GM23338 (cell line): ENCODE measurements at regions not wholly inside any gene's neighbourhood (a gene's known extent, or its start where the extent isn't known, plus 50 kb on each side); places are given as distances from the start of the nearest gene placed in this dataset.
A peak's percentile ranks its signal among the peaks of the same experiment; 100 is the strongest.

ENCODE experiments used
- ATAC-seq: fragments of 200-7000 bp; cut with Tn5 transposase; 3 replicates; pipeline ENCODE4 v1.9.1; 2020
- DNase-seq: peaks from one replicate; pipeline ENCODE4 v3.0.0-alpha.2; 2015; ENCODE audit warnings: low spot score
- H2AFZ ChIP-seq: fragments of 200-600 bp; sonication (generic); 2 replicates; pipeline ENCODE4 v1.8.0; 2016; ENCODE audit warnings: antibody characterized with exemption, mild to moderate bottlenecking, moderate library complexity
- H3F3A ChIP-seq: fragments of 200-600 bp; sonication (generic); replicated peaks from 2 replicates; pipeline ENCODE4 v1.8.0; 2017; ENCODE audit warnings: antibody characterized with exemption, mixed run types, low read depth
- H3K27ac ChIP-seq: fragments of 200-600 bp; sonication (generic); 2 replicates; pipeline ENCODE4 v1.6.1; 2016; ENCODE audit warnings: low read depth
- H3K27me3 ChIP-seq: fragments of 200-600 bp; sonication (generic); 2 replicates; pipeline ENCODE4 v1.8.0; 2016; ENCODE audit warnings: mild to moderate bottlenecking, mixed run types, moderate library complexity; ENCODE audit not compliant: insufficient read depth
- H3K36me3 ChIP-seq: fragments of 200-600 bp; sonication (generic); 2 replicates; pipeline ENCODE4 v1.8.0; 2016; ENCODE audit warnings: mild to moderate bottlenecking; ENCODE audit not compliant: insufficient read depth
- H3K4me1 ChIP-seq: fragments of 200-600 bp; sonication (generic); 2 replicates; pipeline ENCODE4 v1.8.0; 2016; ENCODE audit warnings: mild to moderate bottlenecking, moderate library complexity; ENCODE audit not compliant: insufficient read depth
- H3K4me2 ChIP-seq: fragments of 200-600 bp; sonication (generic); 2 replicates; pipeline ENCODE4 v1.7.1; 2017; ENCODE audit warnings: mixed run types
- H3K4me3 ChIP-seq: fragments of 200-600 bp; sonication (generic); 2 replicates; pipeline ENCODE4 v1.6.1; 2016; ENCODE audit warnings: mixed run types
- H3K79me2 ChIP-seq: fragments of 200-600 bp; sonication (generic); replicated peaks from 2 replicates; pipeline ENCODE4 v1.8.0; 2017; ENCODE audit warnings: mild to moderate bottlenecking; ENCODE audit not compliant: insufficient read depth
- H3K9me2 ChIP-seq: fragments of 200-600 bp; sonication (generic); 2 replicates; pipeline ENCODE4 v1.8.0; 2017; ENCODE audit not compliant: insufficient read depth
- H4K20me1 ChIP-seq: fragments of 200-600 bp; sonication (generic); replicated peaks from 2 replicates; pipeline ENCODE4 v1.8.0; 2017; ENCODE audit warnings: mild to moderate bottlenecking; ENCODE audit not compliant: insufficient read depth
- H3K27ac Mint-ChIP-seq: 2 replicates; pipeline ENCODE4 v1.8.0; 2020; ENCODE audit warnings: inconsistent platforms, mild to moderate bottlenecking, moderate library complexity, mixed read lengths
- H3K27me3 Mint-ChIP-seq: 3 replicates; pipeline ENCODE4 v1.8.0; 2022; ENCODE audit warnings: low read depth, mild to moderate bottlenecking, moderate library complexity, mixed read lengths, inconsistent platforms; ENCODE audit not compliant: insufficient read depth, poor library complexity
- H3K36me3 Mint-ChIP-seq: 3 replicates; pipeline ENCODE4 v1.8.0; 2021; ENCODE audit warnings: low read depth, mild to moderate bottlenecking, inconsistent platforms, moderate library complexity, mixed read lengths
- H3K4me1 Mint-ChIP-seq: 3 replicates; pipeline ENCODE4 v1.8.0; 2020; ENCODE audit warnings: mild to moderate bottlenecking, inconsistent platforms, mixed read lengths
- H3K4me3 Mint-ChIP-seq: 3 replicates; pipeline ENCODE4 v1.8.0; 2021; ENCODE audit warnings: moderate library complexity, mild to moderate bottlenecking, inconsistent platforms, mixed read lengths
- H3K9me3 Mint-ChIP-seq: 3 replicates; pipeline ENCODE4 v1.8.0; 2020; ENCODE audit warnings: moderate library complexity, mild to moderate bottlenecking, inconsistent platforms, mixed read lengths
- CREB1 ChIP-seq: fragments of 250-450 bp; sonication (Bioruptor Pico); IDR thresholded peaks from 2 replicates; pipeline ENCODE4 v1.5.0; 2020; ENCODE audit warnings: low read depth, mild to moderate bottlenecking, moderate library complexity
- JUNB ChIP-seq: IDR thresholded peaks from one replicate; pipeline ENCODE4 v1.6.1; 2016; ENCODE audit warnings: antibody characterized with exemption; ENCODE audit not compliant: unreplicated experiment
- NANOG ChIP-seq: IDR thresholded peaks from 2 replicates; pipeline ENCODE4 v1.6.1; 2016; ENCODE audit warnings: antibody characterized with exemption, borderline replicate concordance
- POLR2AphosphoS5 ChIP-seq: IDR thresholded peaks from 2 replicates; pipeline ENCODE4 v1.6.1; 2016; ENCODE audit warnings: antibody characterized with exemption, low read depth
- REST ChIP-seq: IDR thresholded peaks from one replicate; pipeline ENCODE4 v1.6.1; 2018; ENCODE audit warnings: antibody characterized with exemption; ENCODE audit not compliant: unreplicated experiment
- STAT1 ChIP-seq: IDR thresholded peaks from one replicate; pipeline ENCODE4 v1.6.1; 2016; ENCODE audit warnings: antibody characterized with exemption; ENCODE audit not compliant: unreplicated experiment
- ZNF331 ChIP-seq: fragments of 250-450 bp; sonication (Bioruptor Pico); IDR thresholded peaks from 2 replicates; pipeline ENCODE4 v1.5.0; 2020; ENCODE audit warnings: low read depth, mild to moderate bottlenecking, moderate library complexity
- ZNF462 ChIP-seq: fragments of 250-450 bp; sonication (Bioruptor Pico); IDR thresholded peaks from 2 replicates; pipeline ENCODE4 v1.5.0; 2020; ENCODE audit warnings: mild to moderate bottlenecking, moderate library complexity

DNA sequence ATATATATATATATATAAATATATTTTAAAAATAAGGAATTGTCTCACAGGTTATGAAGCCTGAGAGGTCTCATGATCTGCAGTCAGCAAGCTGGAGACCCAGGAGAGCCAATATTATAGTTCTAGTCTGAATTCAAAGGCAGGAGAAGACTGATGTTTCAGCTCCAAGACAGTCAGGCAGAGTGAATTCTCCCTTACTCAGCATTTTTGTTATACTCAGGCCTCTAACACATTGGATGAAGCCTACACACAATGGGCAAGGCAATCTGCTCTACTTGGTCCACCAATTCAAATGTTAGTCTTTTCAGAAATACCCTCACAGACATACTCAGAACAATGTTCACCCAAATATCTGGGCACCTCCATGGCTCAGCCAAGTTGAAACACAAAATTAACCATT lies 157.2 kb downstream of the GOLIM4 start:
- TF ChIP-seq NANOG (no peak), STAT1 (no peak), JUNB (no peak)
- Histone ChIP-seq H3K36me3 (no peaks in the 10 kb centered on the region), H4K20me1 (no peaks in the 10 kb centered on the region), H3K27ac (no peak overlapping the region), H3K4me1 (peaks cover 5% of the 10 kb centered on the region; the same call in 1 of the 2 replicates), H3K4me3 (no peak overlapping the region), H2AFZ (no peak overlapping the region), H3F3A (no peaks in the 10 kb centered on the region), H3K4me2 (no peak overlapping the region), H3K27me3 (no peaks in the 10 kb centered on the region), H3K79me2 (no peaks in the 10 kb centered on the region), H3K9me2 (peaks cover 2% of the 10 kb centered on the region; the same call in 1 of the 2 replicates)
- Mint-ChIP-seq H3K9me3 (no peaks in the 10 kb centered on the region), H3K27me3 (no peaks in the 10 kb centered on the region), H3K4me3 (no peak overlapping the region), H3K27ac (no peak overlapping the region), H3K36me3 (no peaks in the 10 kb centered on the region), H3K4me1 (peaks cover 15% of the 10 kb centered on the region)
- ATAC-seq (no peak), DNase-seq (no peak)

GRCh38 chr3:167936019-167936418 lies 159.7 kb downstream of the GOLIM4 start:
- ATAC-seq, result no peak
- peaks cover 5% of the 10 kb centered on the region; the same call in 1 of the 2 replicates for H3K4me1 ChIP-seq
- peaks cover 2% of the 10 kb centered on the region; the same call in 1 of the 2 replicates for H3K9me2 ChIP-seq
- peaks cover 8% of the 10 kb centered on the region; the same call in 2 of the 3 replicates for H3K4me1 Mint-ChIP-seq
- H2AFZ ChIP-seq, result peak overlapping the region; percentile 84; the same call in 1 of the 2 replicates
- H4K20me1 ChIP-seq, result no peaks in the 10 kb centered on the region
- H3K27ac Mint-ChIP-seq, result no peak overlapping the region
- H3K27me3 ChIP-seq, result no peaks in the 10 kb centered on the region
- H3K36me3 ChIP-seq, result no peaks in the 10 kb centered on the region
- no peaks in the 10 kb centered on the region for H3K36me3 Mint-ChIP-seq
- H3K4me3 Mint-ChIP-seq, result no peak overlapping the region
- H3F3A ChIP-seq, result no peaks in the 10 kb centered on the region
- H3K79me2 ChIP-seq, result no peaks in the 10 kb centered on the region
- H3K9me3 Mint-ChIP-seq, result no peaks in the 10 kb centered on the region
- H3K27me3 Mint-ChIP-seq, result no peaks in the 10 kb centered on the region
- no peak overlapping the region for H3K4me2 ChIP-seq
- no peak for TF ChIP-seq ZNF331
- H3K4me3 ChIP-seq, result no peak overlapping the region
- H3K27ac ChIP-seq, result no peak overlapping the region
- DNase-seq, result no peak

DNA sequence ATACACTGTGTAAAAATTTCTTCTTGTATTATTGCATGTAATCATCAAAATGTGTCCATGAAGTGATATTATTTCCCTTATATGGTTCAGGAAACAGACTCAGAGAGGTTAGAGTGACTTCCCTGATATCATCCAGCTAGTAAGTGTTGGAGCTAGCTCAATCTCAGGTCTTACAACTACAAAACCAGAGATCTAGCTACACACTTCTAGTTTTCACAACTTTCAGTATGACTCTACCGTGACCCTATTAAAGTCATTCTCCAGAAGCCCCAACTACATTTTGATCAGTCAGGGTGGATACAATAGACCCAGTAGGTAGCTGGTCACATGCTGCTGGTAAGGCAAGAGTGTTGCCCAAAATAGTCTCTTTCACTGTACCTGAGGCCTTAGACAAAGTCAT lies 165.3 kb downstream of the GOLIM4 start:
- no peak overlapping the region; the same call in 1 of the 2 replicates for H2AFZ ChIP-seq
- Mint-ChIP-seq H3K36me3 (no peaks in the 10 kb centered on the region), H3K27me3 (peaks cover 2% of the 10 kb centered on the region)

More for the DNA sequence above, 165.3 kb downstream of the GOLIM4 start:
- H3K27ac ChIP-seq, result no peak overlapping the region
- no peak overlapping the region for H3K4me3 ChIP-seq
- no peaks in the 10 kb centered on the region for H3K79me2 ChIP-seq
- H3K27ac Mint-ChIP-seq, result no peak overlapping the region
- H4K20me1 ChIP-seq, result no peaks in the 10 kb centered on the region
- no peak overlapping the region for H3K4me2 ChIP-seq
- no peak for DNase-seq
- TF ChIP-seq REST (no peak), POLR2AphosphoS5 (no peak), CREB1 (no peak), ZNF462 (no peak), JUNB (no peak)
- peak; percentile 26; the same call in 1 of the 3 replicates for ATAC-seq
- H3K36me3 ChIP-seq, result no peaks in the 10 kb centered on the region
- H3K27me3 ChIP-seq, result no peaks in the 10 kb centered on the region
- no peaks in the 10 kb centered on the region for H3K4me1 ChIP-seq
- H3F3A ChIP-seq, result no peaks in the 10 kb centered on the region
- peaks cover 12% of the 10 kb centered on the region; the same call in 2 of the 3 replicates for H3K4me1 Mint-ChIP-seq
- H3K9me2 ChIP-seq, result no peaks in the 10 kb centered on the region; the same call in 1 of the 2 replicates
- no peak overlapping the region for H3K4me3 Mint-ChIP-seq
- H3K9me3 Mint-ChIP-seq, result peaks cover 2% of the 10 kb centered on the region; the same call in 2 of the 3 replicates
